Iris pigment epithelial cell (primary cell): ENCODE measurements at regions not wholly inside any gene's neighbourhood (a gene's known extent, or its start where the extent isn't known, plus 50 kb on each side); places are given as distances from the start of the nearest gene placed in this dataset.
"Not testable (repeated sequence)": the region's sequence is repeated elsewhere in the genome, so short reads cannot be mapped to it uniquely, and the experiment has no call there.

Experiments
- DNase-seq: peaks from one replicate; pipeline ENCODE4 v3.0.0-alpha.2; 2011; ENCODE audit warnings: low read depth

GRCh38 chr5:152051499-152052454 is 127.1 kb upstream of the GLRA1 start:
- no peak for DNase-seq

DNA sequence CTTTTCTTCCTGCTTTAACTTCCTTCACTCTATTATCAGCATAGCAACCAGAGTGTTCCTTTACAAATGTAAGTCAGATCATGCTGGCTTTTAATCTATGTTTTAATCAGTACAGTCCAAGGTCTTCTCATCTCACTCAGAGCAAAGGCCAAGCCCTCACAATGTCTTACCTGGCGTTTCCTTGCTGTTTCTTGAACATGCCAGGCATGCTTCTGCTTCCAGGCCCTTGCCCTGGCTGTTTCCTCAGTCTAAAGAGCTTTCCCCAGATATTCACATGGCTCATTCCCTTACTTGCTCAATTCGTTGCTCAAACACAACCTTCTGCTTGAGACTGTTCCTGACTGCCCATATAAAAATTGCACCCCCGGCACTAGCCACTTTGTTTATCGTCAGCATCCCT is 121.7 kb upstream of the GLRA1 start:
- no peak for DNase-seq

GRCh38 chr5:152038856-152039255 is 114.2 kb upstream of the GLRA1 start:
- not testable (repeated sequence) for DNase-seq

DNA sequence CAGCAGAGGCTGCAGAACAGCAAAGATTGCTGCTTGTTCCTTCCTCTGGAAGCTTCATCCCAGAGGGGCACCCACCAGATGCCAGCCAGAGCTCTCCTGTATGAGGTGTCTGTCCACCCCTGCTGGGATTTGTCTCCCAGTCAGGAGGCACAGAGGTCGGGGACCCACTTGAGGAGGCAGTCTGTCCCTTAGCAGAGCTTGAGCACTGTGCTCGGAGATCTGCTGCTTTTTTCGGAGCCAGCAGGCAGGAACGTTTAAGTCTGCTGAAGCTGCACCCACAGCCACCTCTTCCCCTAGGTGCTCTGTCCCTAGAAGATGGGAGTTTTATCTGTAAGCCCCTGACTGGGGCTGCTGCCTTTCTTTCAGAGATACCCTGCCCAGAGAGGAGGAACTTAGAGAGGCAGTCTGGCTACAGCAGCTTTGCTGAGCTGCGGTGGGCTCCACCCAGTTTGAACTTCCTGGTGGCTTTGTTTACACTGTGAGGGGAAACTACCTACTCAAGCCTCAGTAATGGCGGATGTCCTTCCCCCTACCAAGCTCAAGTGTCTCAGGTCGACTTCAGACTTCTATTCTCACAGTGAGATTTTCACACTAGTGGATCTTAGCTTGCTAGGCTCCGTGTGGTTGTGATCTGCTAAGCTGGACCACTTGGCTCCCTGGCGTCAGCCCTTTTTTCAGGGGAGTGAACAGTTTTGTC is 101.8 kb upstream of the GLRA1 start:
- not testable (repeated sequence) for DNase-seq

GRCh38 chr5:152016421-152016820 is 91.8 kb upstream of the GLRA1 start:
- no peak for DNase-seq

- no peak for DNase-seq
Measured at GRCh38 chr5:152007653-152008335, 83.1 kb upstream of the GLRA1 start.

- DNase-seq, result no peak
Measured at GRCh38 chr5:152004095-152004494, 79.4 kb upstream of the GLRA1 start.
